ENCODE measurements at regions not wholly inside any gene's neighbourhood (a gene's known extent, or its start where the extent isn't known, plus 50 kb on each side); places are given as distances from the start of the nearest gene placed in this dataset.

- intact Hi-C loops (cut with micrococcal nuclease; ENCODE audit: unreplicated experiment) = no loop called here
- TF ChIP-seq, protein P1, sequence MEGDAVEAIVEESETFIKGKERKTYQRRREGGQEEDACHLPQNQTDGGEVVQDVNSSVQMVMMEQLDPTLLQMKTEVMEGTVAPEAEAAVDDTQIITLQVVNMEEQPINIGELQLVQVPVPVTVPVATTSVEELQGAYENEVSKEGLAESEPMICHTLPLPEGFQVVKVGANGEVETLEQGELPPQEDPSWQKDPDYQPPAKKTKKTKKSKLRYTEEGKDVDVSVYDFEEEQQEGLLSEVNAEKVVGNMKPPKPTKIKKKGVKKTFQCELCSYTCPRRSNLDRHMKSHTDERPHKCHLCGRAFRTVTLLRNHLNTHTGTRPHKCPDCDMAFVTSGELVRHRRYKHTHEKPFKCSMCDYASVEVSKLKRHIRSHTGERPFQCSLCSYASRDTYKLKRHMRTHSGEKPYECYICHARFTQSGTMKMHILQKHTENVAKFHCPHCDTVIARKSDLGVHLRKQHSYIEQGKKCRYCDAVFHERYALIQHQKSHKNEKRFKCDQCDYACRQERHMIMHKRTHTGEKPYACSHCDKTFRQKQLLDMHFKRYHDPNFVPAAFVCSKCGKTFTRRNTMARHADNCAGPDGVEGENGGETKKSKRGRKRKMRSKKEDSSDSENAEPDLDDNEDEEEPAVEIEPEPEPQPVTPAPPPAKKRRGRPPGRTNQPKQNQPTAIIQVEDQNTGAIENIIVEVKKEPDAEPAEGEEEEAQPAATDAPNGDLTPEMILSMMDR (IDR thresholded peaks at IDR 0.05; ENCODE audit: unreplicated experiment) = no peak
- BruUV-seq (replicated peaks) = no TSS peak
- Mint-ChIP-seq H3K4me1 (ENCODE audit: low read depth, unreplicated experiment) (peaks cover 10% of the 10 kb centered on the region), H3K9me3 (ENCODE audit: low read depth, unreplicated experiment) (no peaks in the 10 kb centered on the region), H3K36me3 (ENCODE audit: insufficient read depth, unreplicated experiment) (no peaks in the 10 kb centered on the region), H3K27me3 (ENCODE audit: unreplicated experiment) (peaks cover 93% of the 10 kb centered on the region), H3K4me3 (ENCODE audit: low read depth, unreplicated experiment) (no peak overlapping the region), H3K27ac (ENCODE audit: unreplicated experiment) (no peak overlapping the region)
- DNase-seq = no peak
- CTCF ChIA-PET = interaction anchor here (0.7 kb wide), 3 partner anchors 40 to 1264 kb away, joined by 4 to 9 read pairs (median 6); no protein-coding TSS in a partner anchor
These were observed 109.3 kb upstream of the HAND1 start for GRCh38 chr5:154587123-154588026.

GRCh38 chr5:154583671-154584177, 105.7 kb upstream of the HAND1 start:
- Mint-ChIP-seq H3K27ac (ENCODE audit: unreplicated experiment) (no peak overlapping the region), H3K27me3 (ENCODE audit: unreplicated experiment) (peaks cover 56% of the 10 kb centered on the region), H3K4me3 (ENCODE audit: low read depth, unreplicated experiment) (no peak overlapping the region), H3K9me3 (ENCODE audit: low read depth, unreplicated experiment) (no peaks in the 10 kb centered on the region), H3K36me3 (ENCODE audit: insufficient read depth, unreplicated experiment) (no peaks in the 10 kb centered on the region), H3K4me1 (ENCODE audit: low read depth, unreplicated experiment) (peaks cover 10% of the 10 kb centered on the region)
- intact Hi-C loops (cut with micrococcal nuclease; ENCODE audit: unreplicated experiment) = no loop called here
- BruUV-seq (replicated peaks) = no TSS peak
- peak; percentile 54 for DNase-seq
- TF ChIP-seq, protein P1 (IDR thresholded peaks at IDR 0.05; ENCODE audit: unreplicated experiment) = no peak
- CTCF ChIA-PET = interaction anchor here (0.9 kb wide), 1 partner anchor 14 kb away, joined by 3 read pairs; no protein-coding TSS in a partner anchor

DNA sequence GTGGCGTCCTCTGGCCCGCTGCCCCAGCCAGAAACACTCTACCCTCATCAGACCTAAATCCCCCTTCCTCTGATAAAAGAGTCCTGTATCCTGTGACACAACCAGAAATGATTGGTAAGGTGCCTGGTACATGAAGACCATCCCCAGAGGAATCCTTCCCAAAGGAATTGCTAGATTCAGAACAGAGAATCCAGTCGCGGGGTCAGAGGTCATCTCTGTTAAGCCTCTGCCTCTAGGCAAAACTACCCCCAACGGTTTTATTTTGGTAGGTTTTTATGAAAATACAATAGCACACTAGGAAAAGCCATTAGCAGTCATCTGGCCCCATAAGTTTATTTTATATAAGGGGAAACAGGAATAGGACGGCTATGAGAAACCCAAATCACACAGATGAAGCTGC, 102.4 kb upstream of the HAND1 start:
- DNase-seq = no peak
- CTCF ChIA-PET = no interaction called here
- Mint-ChIP-seq H3K27ac (ENCODE audit: unreplicated experiment) (no peak overlapping the region), H3K27me3 (ENCODE audit: unreplicated experiment) (peaks cover 48% of the 10 kb centered on the region), H3K4me3 (ENCODE audit: low read depth, unreplicated experiment) (no peak overlapping the region), H3K9me3 (ENCODE audit: low read depth, unreplicated experiment) (no peaks in the 10 kb centered on the region), H3K4me1 (ENCODE audit: low read depth, unreplicated experiment) (peaks cover 17% of the 10 kb centered on the region), H3K36me3 (ENCODE audit: insufficient read depth, unreplicated experiment) (no peaks in the 10 kb centered on the region)
- intact Hi-C loops (cut with micrococcal nuclease; ENCODE audit: unreplicated experiment) = no loop called here
- TF ChIP-seq, protein P1 (IDR thresholded peaks at IDR 0.05; ENCODE audit: unreplicated experiment) = no peak
- no TSS peak for BruUV-seq (replicated peaks)

GRCh38 chr5:154577416-154577815, 99.4 kb upstream of the HAND1 start:
- BruUV-seq (replicated peaks) = no TSS peak
- Mint-ChIP-seq H3K4me1 (ENCODE audit: low read depth, unreplicated experiment) (peaks cover 7% of the 10 kb centered on the region), H3K9me3 (ENCODE audit: low read depth, unreplicated experiment) (no peaks in the 10 kb centered on the region), H3K36me3 (ENCODE audit: insufficient read depth, unreplicated experiment) (no peaks in the 10 kb centered on the region), H3K4me3 (ENCODE audit: low read depth, unreplicated experiment) (no peak overlapping the region), H3K27me3 (ENCODE audit: unreplicated experiment) (peaks cover 48% of the 10 kb centered on the region), H3K27ac (ENCODE audit: unreplicated experiment) (no peak overlapping the region)
- TF ChIP-seq, protein P1 (IDR thresholded peaks at IDR 0.05; ENCODE audit: unreplicated experiment) = no peak
- CTCF ChIA-PET = no interaction called here
- intact Hi-C loops (cut with micrococcal nuclease; ENCODE audit: unreplicated experiment) = loop anchor here (2.0 kb wide), 1 partner anchor 57 kb away; no protein-coding TSS in a partner anchor
- DNase-seq = no peak
